ENCODE measurements at regions not wholly inside any gene's neighbourhood (a gene's known extent, or its start where the extent isn't known, plus 50 kb on each side); places are given as distances from the start of the nearest gene placed in this dataset.
"Not testable (repeated sequence)": the region's sequence is repeated elsewhere in the genome, so short reads cannot be mapped to it uniquely, and the experiment has no call there.

DNA sequence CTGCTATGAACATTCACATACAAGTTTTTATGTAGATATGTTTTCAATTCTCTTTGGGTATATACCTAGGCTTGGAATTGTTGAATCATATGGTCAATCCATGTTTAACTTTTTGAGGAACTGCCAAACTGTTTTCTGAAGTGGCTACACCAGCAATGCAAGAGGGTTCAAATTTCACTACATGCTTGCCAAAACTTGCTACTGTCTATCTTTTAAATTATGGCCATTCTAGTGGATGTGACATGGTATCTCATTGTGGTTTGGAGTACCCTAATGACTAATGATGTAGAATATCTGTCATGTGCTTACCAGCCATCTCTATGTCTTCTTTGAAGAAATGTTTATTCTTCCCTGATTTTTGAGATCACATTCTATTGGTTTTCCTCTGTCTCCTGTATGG, 860.3 kb downstream of the DIAPH3 start:
- no peak overlapping the region for H3K4me3 Mint-ChIP-seq
- no peaks in the 10 kb centered on the region for H3K4me1 Mint-ChIP-seq
- ATAC-seq (ENCODE audit: low read depth in 2 of 2): no peak
- no peak overlapping the region for H3K27ac Mint-ChIP-seq
- Histone ChIP-seq H3K36me3 (ENCODE audit: control insufficient read depth, insufficient read depth, low read length) (no peaks in the 10 kb centered on the region), H3K9me3 (ENCODE audit: control insufficient read depth in 2 of 2, low read length in 2 of 2) (no peaks in the 10 kb centered on the region), H3K27me3 (ENCODE audit: control insufficient read depth, insufficient read depth, low read length) (no peaks in the 10 kb centered on the region), H3K4me3 (ENCODE audit: low read depth, low read length) (no peak overlapping the region), H3K4me1 (ENCODE audit: control insufficient read depth, insufficient read depth, low read length, poor library complexity, severe bottlenecking) (no peaks in the 10 kb centered on the region), H3K27ac (ENCODE audit: insufficient read depth, low read length, poor library complexity, severe bottlenecking) (no peak overlapping the region)
- H3K27me3 Mint-ChIP-seq: peaks cover 5% of the 10 kb centered on the region
- H3K36me3 Mint-ChIP-seq: no peaks in the 10 kb centered on the region
- DNase-seq: no peak
- peaks cover 0 to 4% (median 2%) of the 10 kb centered on the region in 7 donors for H3K9me3 Mint-ChIP-seq

DNA sequence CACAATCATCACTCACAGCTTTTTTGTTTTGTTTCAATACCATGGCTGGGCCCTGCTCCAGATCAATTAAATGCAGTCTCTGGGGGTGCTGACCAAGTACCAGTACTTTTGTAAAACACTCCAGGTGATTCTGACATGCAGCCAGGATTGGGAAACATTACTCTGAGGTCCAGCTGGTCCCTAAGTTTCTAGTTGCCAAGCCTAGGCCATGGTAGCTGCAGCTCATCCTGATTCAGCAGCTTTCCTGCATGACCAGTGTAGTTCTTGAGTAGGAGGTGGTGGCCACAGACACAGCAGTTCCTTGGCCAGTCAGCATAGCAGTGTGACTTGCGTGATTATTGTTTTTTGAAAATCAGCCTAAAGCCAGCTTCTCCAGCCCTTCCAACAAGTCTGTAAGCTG, 859.1 kb downstream of the DIAPH3 start:
- Histone ChIP-seq H3K27me3 (ENCODE audit: control insufficient read depth, insufficient read depth, low read length) (no peaks in the 10 kb centered on the region), H3K9me3 (ENCODE audit: control insufficient read depth in 2 of 2, low read length in 2 of 2) (no peaks in the 10 kb centered on the region), H3K4me1 (ENCODE audit: control insufficient read depth, insufficient read depth, low read length, poor library complexity, severe bottlenecking) (no peaks in the 10 kb centered on the region), H3K36me3 (ENCODE audit: control insufficient read depth, insufficient read depth, low read length) (no peaks in the 10 kb centered on the region), H3K4me3 (ENCODE audit: low read depth, low read length) (no peak overlapping the region), H3K27ac (ENCODE audit: insufficient read depth, low read length, poor library complexity, severe bottlenecking) (no peak overlapping the region)
- H3K27ac Mint-ChIP-seq: no peak overlapping the region
- H3K36me3 Mint-ChIP-seq: no peaks in the 10 kb centered on the region
- H3K4me3 Mint-ChIP-seq: no peak overlapping the region
- H3K27me3 Mint-ChIP-seq: peaks cover 5% of the 10 kb centered on the region
- peaks cover 0 to 4% (median 2%) of the 10 kb centered on the region in 7 donors for H3K9me3 Mint-ChIP-seq
- DNase-seq (no peak), ATAC-seq (ENCODE audit: low read depth in 2 of 2) (no peak)
- no peaks in the 10 kb centered on the region for H3K4me1 Mint-ChIP-seq

DNA sequence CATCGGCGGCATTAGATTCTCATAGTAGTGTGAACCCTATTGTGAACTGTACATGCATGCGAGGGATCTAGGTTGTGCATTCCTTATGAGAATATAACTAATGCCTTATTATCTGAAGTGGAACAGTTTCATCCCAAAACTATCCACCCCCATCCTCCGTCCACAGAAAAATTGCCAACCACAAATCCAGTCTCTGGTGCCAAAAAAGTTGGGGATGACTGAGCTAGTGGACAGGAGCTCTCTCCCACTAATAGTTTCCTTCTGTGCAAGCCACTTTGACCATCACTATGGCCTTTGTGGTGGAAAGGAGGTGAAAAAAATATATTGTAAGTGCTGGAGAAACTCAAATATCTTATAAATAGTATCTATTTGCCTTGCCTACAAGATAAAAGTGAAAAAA, 857.8 kb downstream of the DIAPH3 start:
- Histone ChIP-seq H3K36me3 (ENCODE audit: control insufficient read depth, insufficient read depth, low read length) (no peaks in the 10 kb centered on the region), H3K27ac (ENCODE audit: insufficient read depth, low read length, poor library complexity, severe bottlenecking) (no peak overlapping the region), H3K27me3 (ENCODE audit: control insufficient read depth, insufficient read depth, low read length) (no peaks in the 10 kb centered on the region), H3K4me1 (ENCODE audit: control insufficient read depth, insufficient read depth, low read length, poor library complexity, severe bottlenecking) (no peaks in the 10 kb centered on the region), H3K4me3 (ENCODE audit: low read depth, low read length) (no peak overlapping the region), H3K9me3 (ENCODE audit: control insufficient read depth in 2 of 2, low read length in 2 of 2) (no peaks in the 10 kb centered on the region)
- DNase-seq: no peak
- H3K36me3 Mint-ChIP-seq: no peaks in the 10 kb centered on the region
- no peak overlapping the region for H3K27ac Mint-ChIP-seq
- ATAC-seq (ENCODE audit: low read depth in 2 of 2): no peak
- no peak overlapping the region for H3K4me3 Mint-ChIP-seq
- peaks cover 5% of the 10 kb centered on the region for H3K27me3 Mint-ChIP-seq
- H3K4me1 Mint-ChIP-seq: no peaks in the 10 kb centered on the region
- peaks cover 0 to 4% (median 2%) of the 10 kb centered on the region in 7 donors for H3K9me3 Mint-ChIP-seq

DNA sequence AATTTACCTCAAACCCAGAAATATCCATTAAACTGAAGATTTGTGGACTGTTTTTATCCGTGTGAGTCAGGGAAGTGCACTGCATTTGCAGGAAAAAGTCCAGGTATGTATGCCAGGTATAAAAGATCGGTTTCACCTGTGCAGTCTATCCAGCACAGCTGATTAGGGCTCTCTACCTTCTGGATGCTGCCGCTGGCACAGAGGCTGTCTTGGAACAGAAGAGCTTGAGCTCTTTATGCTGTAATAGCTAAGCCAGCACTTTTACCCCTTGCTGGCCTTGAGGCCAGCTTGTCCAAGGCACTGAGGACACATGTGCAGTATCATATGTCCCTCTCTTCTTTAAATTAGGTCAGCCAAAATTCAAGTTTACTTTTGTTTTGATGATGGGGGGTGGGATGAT, 851.0 kb downstream of the DIAPH3 start:
- no peaks in the 10 kb centered on the region for H3K4me1 Mint-ChIP-seq
- H3K9me3 ChIP-seq (ENCODE audit: control insufficient read depth in 2 of 2, low read length in 2 of 2): no peaks in the 10 kb centered on the region
- H3K4me3 ChIP-seq (ENCODE audit: low read depth, low read length): no peak overlapping the region
- no peaks in the 10 kb centered on the region for H3K36me3 ChIP-seq (ENCODE audit: control insufficient read depth, insufficient read depth, low read length)
- no peak overlapping the region for H3K27ac ChIP-seq (ENCODE audit: insufficient read depth, low read length, poor library complexity, severe bottlenecking)
- H3K4me1 ChIP-seq (ENCODE audit: control insufficient read depth, insufficient read depth, low read length, poor library complexity, severe bottlenecking): no peaks in the 10 kb centered on the region
- H3K9me3 Mint-ChIP-seq: peaks cover 0 to 4% (median 2%) of the 10 kb centered on the region in 7 donors
- no peaks in the 10 kb centered on the region for H3K36me3 Mint-ChIP-seq
- ATAC-seq (ENCODE audit: low read depth in 2 of 2) (no peak), DNase-seq (no peak)
- H3K4me3 Mint-ChIP-seq: no peak overlapping the region
- no peaks in the 10 kb centered on the region for H3K27me3 ChIP-seq (ENCODE audit: control insufficient read depth, insufficient read depth, low read length)
- H3K27ac Mint-ChIP-seq: no peak overlapping the region
- H3K27me3 Mint-ChIP-seq: peaks cover 7% of the 10 kb centered on the region

DNA sequence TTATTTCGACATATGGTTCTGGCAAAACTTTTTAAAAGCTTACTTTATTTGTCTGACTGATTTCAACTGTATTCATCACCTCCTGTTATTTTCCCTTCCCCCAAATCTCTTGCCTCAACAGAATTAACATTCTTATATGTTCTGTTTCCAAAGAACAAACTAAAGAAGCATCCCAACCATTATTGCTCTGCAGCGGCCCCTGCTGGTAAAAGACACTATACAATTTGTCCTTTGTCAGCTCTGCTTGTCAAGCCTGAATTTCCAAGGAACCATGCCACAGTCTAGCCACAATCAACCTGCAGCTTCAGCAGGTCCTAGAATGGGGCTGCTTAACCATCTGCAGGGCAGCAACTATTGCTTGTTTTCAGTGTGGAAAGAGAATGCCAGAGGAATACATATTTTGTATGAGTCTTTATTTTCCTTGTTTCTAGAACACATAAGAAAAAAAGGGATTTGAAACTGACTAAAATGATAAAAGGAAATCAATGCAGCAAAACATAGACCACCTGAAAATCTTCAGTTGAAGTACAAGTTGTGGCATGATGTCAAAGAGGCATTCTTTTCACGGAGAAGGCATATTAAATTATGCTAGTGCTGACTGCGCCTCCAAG, 845.3 kb downstream of the DIAPH3 start:
- H3K36me3 Mint-ChIP-seq: no peaks in the 10 kb centered on the region
- ATAC-seq (ENCODE audit: low read depth in 2 of 2) (no peak), DNase-seq (peak; percentile 1 to 51 (median 4))
- peaks cover 7% of the 10 kb centered on the region for H3K27me3 Mint-ChIP-seq
- no peaks in the 10 kb centered on the region for H3K36me3 ChIP-seq (ENCODE audit: control insufficient read depth, insufficient read depth, low read length)
- no peaks in the 10 kb centered on the region for H3K4me1 ChIP-seq (ENCODE audit: control insufficient read depth, insufficient read depth, low read length, poor library complexity, severe bottlenecking)
- H3K4me3 ChIP-seq (ENCODE audit: low read depth, low read length): no peak overlapping the region
- no peak overlapping the region for H3K4me3 Mint-ChIP-seq
- H3K27ac Mint-ChIP-seq: no peak overlapping the region
- no peaks in the 10 kb centered on the region for H3K4me1 Mint-ChIP-seq
- no peak overlapping the region for H3K27ac ChIP-seq (ENCODE audit: insufficient read depth, low read length, poor library complexity, severe bottlenecking)
- no peaks in the 10 kb centered on the region for H3K9me3 ChIP-seq (ENCODE audit: control insufficient read depth in 2 of 2, low read length in 2 of 2)
- no peaks in the 10 kb centered on the region for H3K27me3 ChIP-seq (ENCODE audit: control insufficient read depth, insufficient read depth, low read length)
- H3K9me3 Mint-ChIP-seq: peaks cover 0 to 4% (median 3%) of the 10 kb centered on the region in 7 donors

DNA sequence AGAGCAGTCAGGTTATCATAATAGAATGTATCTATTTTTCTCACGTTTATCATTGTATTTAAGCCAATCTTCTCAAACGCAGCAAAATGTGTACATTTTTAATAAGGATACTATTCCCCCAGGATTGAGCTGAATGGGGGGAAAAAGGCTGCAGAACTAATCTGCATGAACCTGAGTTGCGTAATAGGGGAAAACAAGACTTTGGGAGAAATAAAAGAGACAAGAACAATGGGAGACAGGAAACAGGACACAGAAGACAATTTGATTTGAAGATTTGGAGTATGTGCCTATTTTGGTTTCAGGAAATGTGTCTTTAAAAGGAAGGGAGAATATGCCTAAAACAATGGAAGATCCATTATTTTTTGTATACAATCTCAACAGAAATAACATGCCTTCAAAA, 844.5 kb downstream of the DIAPH3 start:
- Mint-ChIP-seq H3K4me3 (no peak overlapping the region), H3K27me3 (peaks cover 7% of the 10 kb centered on the region), H3K36me3 (no peaks in the 10 kb centered on the region), H3K4me1 (no peaks in the 10 kb centered on the region), H3K9me3 (peaks cover 0 to 4% (median 1%) of the 10 kb centered on the region in 7 donors), H3K27ac (no peak overlapping the region)
- H3K9me3 ChIP-seq (ENCODE audit: control insufficient read depth in 2 of 2, low read length in 2 of 2): no peaks in the 10 kb centered on the region
- H3K4me1 ChIP-seq (ENCODE audit: control insufficient read depth, insufficient read depth, low read length, poor library complexity, severe bottlenecking): no peaks in the 10 kb centered on the region
- H3K27ac ChIP-seq (ENCODE audit: insufficient read depth, low read length, poor library complexity, severe bottlenecking): no peak overlapping the region
- no peaks in the 10 kb centered on the region for H3K27me3 ChIP-seq (ENCODE audit: control insufficient read depth, insufficient read depth, low read length)
- DNase-seq: no peak
- no peak overlapping the region for H3K4me3 ChIP-seq (ENCODE audit: low read depth, low read length)
- H3K36me3 ChIP-seq (ENCODE audit: control insufficient read depth, insufficient read depth, low read length): no peaks in the 10 kb centered on the region
- ATAC-seq (ENCODE audit: low read depth in 2 of 2): no peak

DNA sequence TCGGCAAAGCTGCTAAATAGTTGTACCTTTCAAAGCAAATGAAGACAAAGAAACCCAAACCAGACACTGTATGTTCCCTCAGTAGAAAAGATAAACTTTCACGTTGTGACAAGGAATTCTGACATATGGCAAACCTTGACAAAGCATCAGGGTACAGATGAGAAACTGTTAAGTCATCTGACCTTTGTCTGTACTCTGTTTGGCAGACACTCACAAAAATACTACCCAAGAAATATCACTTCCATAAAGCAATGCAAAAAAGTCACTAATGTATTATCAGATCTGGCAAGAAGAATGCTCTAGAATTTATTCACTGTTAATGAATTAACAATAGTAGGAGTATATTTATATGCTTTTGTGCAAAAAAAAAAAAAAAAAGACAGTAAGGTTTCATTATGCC, 843.7 kb downstream of the DIAPH3 start:
- Mint-ChIP-seq H3K4me3 (no peak overlapping the region), H3K27me3 (peaks cover 7% of the 10 kb centered on the region), H3K36me3 (no peaks in the 10 kb centered on the region), H3K27ac (no peak overlapping the region), H3K4me1 (no peaks in the 10 kb centered on the region), H3K9me3 (peaks cover 0 to 3% (median under 1%) of the 10 kb centered on the region in 7 donors)
- no peak for DNase-seq
- H3K36me3 ChIP-seq (ENCODE audit: control insufficient read depth, insufficient read depth, low read length): no peaks in the 10 kb centered on the region
- H3K4me3 ChIP-seq (ENCODE audit: low read depth, low read length): no peak overlapping the region
- H3K27me3 ChIP-seq (ENCODE audit: control insufficient read depth, insufficient read depth, low read length): no peaks in the 10 kb centered on the region
- H3K9me3 ChIP-seq (ENCODE audit: control insufficient read depth in 2 of 2, low read length in 2 of 2): no peaks in the 10 kb centered on the region
- no peak for ATAC-seq (ENCODE audit: low read depth in 2 of 2)
- no peak overlapping the region for H3K27ac ChIP-seq (ENCODE audit: insufficient read depth, low read length, poor library complexity, severe bottlenecking)
- no peaks in the 10 kb centered on the region for H3K4me1 ChIP-seq (ENCODE audit: control insufficient read depth, insufficient read depth, low read length, poor library complexity, severe bottlenecking)

DNA sequence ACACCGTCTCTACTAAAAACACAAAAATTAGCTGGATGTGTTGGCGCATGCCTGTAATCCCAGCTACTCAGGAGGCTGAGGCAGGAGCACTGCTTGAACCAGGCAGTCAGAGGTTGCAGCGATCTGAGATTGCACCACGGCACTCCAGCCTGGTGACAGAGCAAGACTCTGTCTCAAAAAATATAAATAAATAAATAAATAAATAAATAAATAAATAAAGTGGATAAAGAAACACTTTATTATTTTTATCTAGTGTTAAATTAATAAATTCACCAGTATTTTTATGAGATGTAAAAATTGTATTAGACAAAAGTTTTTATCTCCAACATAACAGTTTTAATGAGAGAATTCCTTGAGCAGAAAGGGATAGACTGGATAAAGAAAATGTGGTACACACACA, 839.3 kb downstream of the DIAPH3 start:
- H3K9me3 Mint-ChIP-seq: not testable (repeated sequence)

More for the DNA sequence above, 839.3 kb downstream of the DIAPH3 start:
- H3K4me1 Mint-ChIP-seq; H3K4me1 ChIP-seq (ENCODE audit: control insufficient read depth, insufficient read depth, low read length, poor library complexity, severe bottlenecking); DNase-seq; H3K27me3 Mint-ChIP-seq; H3K4me3 Mint-ChIP-seq; H3K36me3 ChIP-seq (ENCODE audit: control insufficient read depth, insufficient read depth, low read length); ATAC-seq (ENCODE audit: low read depth in 2 of 2); H3K36me3 Mint-ChIP-seq; H3K27ac ChIP-seq (ENCODE audit: insufficient read depth, low read length, poor library complexity, severe bottlenecking); H3K27ac Mint-ChIP-seq; H3K27me3 ChIP-seq (ENCODE audit: control insufficient read depth, insufficient read depth, low read length); H3K4me3 ChIP-seq (ENCODE audit: low read depth, low read length); H3K9me3 ChIP-seq (ENCODE audit: control insufficient read depth in 2 of 2, low read length in 2 of 2): not testable (repeated sequence)
